Activated naive CD8-positive, alpha-beta T cell treated with anti-CD3 and anti-CD28 coated beads, Interleukin-2, amount 10 ng/mL, durations not matched to agents 7 days and 5 days (primary cell): ENCODE measurements at regions not wholly inside any gene's neighbourhood (a gene's known extent, or its start where the extent isn't known, plus 50 kb on each side); places are given as distances from the start of the nearest gene placed in this dataset.

ENCODE experiments used
- ATAC-seq: fragments of 150-1000 bp; cut with Tn5 transposase; one replicate; pipeline ENCODE4 v1.10.0; 2021; ENCODE audit warnings: low read depth, moderate library complexity
- POLR2A ChIA-PET: fragments of 350-600 bp; sonication (Branson Sonifier 250); formaldehyde crosslinking; loops from one replicate; lab custom pipeline; 2021; ENCODE audit warnings: antibody characterized with exemption; lab: Charles Lee
- DNase-seq: peaks from one replicate; pipeline ENCODE4 v3.0.0; 2021
- H3K27ac Mint-ChIP-seq: one replicate; pipeline ENCODE4 v1.8.0; 2022; ENCODE audit warnings: mild to moderate bottlenecking, mixed read lengths
- H3K27me3 Mint-ChIP-seq: one replicate; pipeline ENCODE4 v1.8.0; 2022; ENCODE audit warnings: mild to moderate bottlenecking, moderate library complexity, mixed read lengths
- H3K36me3 Mint-ChIP-seq: one replicate; pipeline ENCODE4 v1.8.0; 2021; ENCODE audit warnings: mild to moderate bottlenecking, mixed read lengths
- H3K4me1 Mint-ChIP-seq: one replicate; pipeline ENCODE4 v1.8.0; 2021; ENCODE audit warnings: mixed read lengths
- H3K4me3 Mint-ChIP-seq: one replicate; pipeline ENCODE4 v1.8.0; 2022; ENCODE audit warnings: mild to moderate bottlenecking, moderate library complexity, mixed read lengths
- H3K9me3 Mint-ChIP-seq: one replicate; pipeline ENCODE4 v1.8.0; 2021; ENCODE audit warnings: mixed read lengths

- no peak for DNase-seq
- Mint-ChIP-seq H3K27ac (no peak overlapping the region), H3K9me3 (no peaks in the 10 kb centered on the region), H3K36me3 (no peaks in the 10 kb centered on the region), H3K4me3 (no peak overlapping the region), H3K4me1 (no peaks in the 10 kb centered on the region), H3K27me3 (peaks cover 3% of the 10 kb centered on the region)
- POLR2A ChIA-PET = no interaction called here
- ATAC-seq = no peak
These were observed 316.2 kb upstream of the CDYL start for GRCh38 chr6:4459996-4460395.

- no peak for ATAC-seq
- POLR2A ChIA-PET = no interaction called here
- no peak overlapping the region for H3K4me3 Mint-ChIP-seq
These were observed 317.2 kb upstream of the CDYL start for GRCh38 chr6:4459032-4459431.

GRCh38 chr6:4451718-4452117, 316.3 kb upstream of the ECI2 start:
- POLR2A ChIA-PET = no interaction called here
- Mint-ChIP-seq H3K9me3 (peaks cover 5% of the 10 kb centered on the region), H3K27me3 (peaks cover 8% of the 10 kb centered on the region), H3K4me1 (no peaks in the 10 kb centered on the region), H3K27ac (no peak overlapping the region), H3K4me3 (no peak overlapping the region), H3K36me3 (no peaks in the 10 kb centered on the region)
- no peak for DNase-seq
- no peak for ATAC-seq

More at GRCh38 chr6:4459032-4459431, 317.2 kb upstream of the CDYL start:
- DNase-seq = no peak
- Mint-ChIP-seq H3K9me3 (peaks cover 1% of the 10 kb centered on the region), H3K36me3 (no peaks in the 10 kb centered on the region), H3K4me1 (no peaks in the 10 kb centered on the region), H3K27ac (no peak overlapping the region), H3K27me3 (peaks cover 3% of the 10 kb centered on the region)

- Mint-ChIP-seq H3K27me3 (peaks cover 8% of the 10 kb centered on the region), H3K4me1 (no peaks in the 10 kb centered on the region), H3K4me3 (no peak overlapping the region), H3K36me3 (no peaks in the 10 kb centered on the region), H3K9me3 (peaks cover 5% of the 10 kb centered on the region), H3K27ac (no peak overlapping the region)
- POLR2A ChIA-PET = no interaction called here
- DNase-seq = no peak
- no peak for ATAC-seq
These were observed 315.7 kb upstream of the ECI2 start for GRCh38 chr6:4451081-4451480.

GRCh38 chr6:4450237-4450636, 314.9 kb upstream of the ECI2 start:
- POLR2A ChIA-PET = no interaction called here
- H3K36me3 Mint-ChIP-seq = no peaks in the 10 kb centered on the region
- no peaks in the 10 kb centered on the region for H3K4me1 Mint-ChIP-seq
- H3K27me3 Mint-ChIP-seq = peaks cover 8% of the 10 kb centered on the region
- no peak for DNase-seq
- H3K9me3 Mint-ChIP-seq = peaks cover 5% of the 10 kb centered on the region
- ATAC-seq = no peak
- no peak overlapping the region for H3K27ac Mint-ChIP-seq
- H3K4me3 Mint-ChIP-seq = no peak overlapping the region

- Mint-ChIP-seq H3K4me3 (no peak overlapping the region), H3K27ac (no peak overlapping the region), H3K9me3 (peaks cover 5% of the 10 kb centered on the region), H3K36me3 (no peaks in the 10 kb centered on the region), H3K4me1 (no peaks in the 10 kb centered on the region), H3K27me3 (peaks cover 8% of the 10 kb centered on the region)
- POLR2A ChIA-PET = no interaction called here
- ATAC-seq = no peak
- no peak for DNase-seq
These were observed 314.0 kb upstream of the ECI2 start for GRCh38 chr6:4449409-4449808.

GRCh38 chr6:4448841-4449240, 313.5 kb upstream of the ECI2 start:
- peaks cover 8% of the 10 kb centered on the region for H3K27me3 Mint-ChIP-seq
- peaks cover 4% of the 10 kb centered on the region for H3K9me3 Mint-ChIP-seq
- no peaks in the 10 kb centered on the region for H3K36me3 Mint-ChIP-seq
- H3K27ac Mint-ChIP-seq = no peak overlapping the region
- POLR2A ChIA-PET = no interaction called here
- H3K4me3 Mint-ChIP-seq = no peak overlapping the region
- no peak for DNase-seq
- ATAC-seq = no peak
- no peaks in the 10 kb centered on the region for H3K4me1 Mint-ChIP-seq

GRCh38 chr6:4447639-4448330, 312.4 kb upstream of the ECI2 start:
- H3K4me1 Mint-ChIP-seq = no peaks in the 10 kb centered on the region
- H3K9me3 Mint-ChIP-seq = peaks cover 4% of the 10 kb centered on the region
- no peaks in the 10 kb centered on the region for H3K36me3 Mint-ChIP-seq
- DNase-seq (no peak), ATAC-seq (no peak)
- POLR2A ChIA-PET = no interaction called here
- peaks cover 3% of the 10 kb centered on the region for H3K27me3 Mint-ChIP-seq
- H3K4me3 Mint-ChIP-seq = no peak overlapping the region
- no peak overlapping the region for H3K27ac Mint-ChIP-seq

GRCh38 chr6:4446982-4447381, 311.6 kb upstream of the ECI2 start:
- Mint-ChIP-seq H3K27ac (no peak overlapping the region), H3K27me3 (peaks cover 3% of the 10 kb centered on the region), H3K4me3 (no peak overlapping the region), H3K9me3 (peaks cover 2% of the 10 kb centered on the region), H3K36me3 (no peaks in the 10 kb centered on the region), H3K4me1 (no peaks in the 10 kb centered on the region)
- no peak for ATAC-seq
- DNase-seq = no peak
- POLR2A ChIA-PET = no interaction called here

GRCh38 chr6:4441981-4442434, 306.6 kb upstream of the ECI2 start:
- POLR2A ChIA-PET = no interaction called here
- no peaks in the 10 kb centered on the region for H3K9me3 Mint-ChIP-seq
- H3K4me1 Mint-ChIP-seq = no peaks in the 10 kb centered on the region
- no peak overlapping the region for H3K27ac Mint-ChIP-seq
- no peak overlapping the region for H3K4me3 Mint-ChIP-seq
- DNase-seq = no peak
- peaks cover 6% of the 10 kb centered on the region for H3K27me3 Mint-ChIP-seq
- no peak for ATAC-seq
- H3K36me3 Mint-ChIP-seq = no peaks in the 10 kb centered on the region

GRCh38 chr6:4439159-4439558, 303.8 kb upstream of the ECI2 start:
- ATAC-seq (no peak), DNase-seq (no peak)
- H3K27ac Mint-ChIP-seq = no peak overlapping the region
- H3K27me3 Mint-ChIP-seq = peaks cover 6% of the 10 kb centered on the region
- no peaks in the 10 kb centered on the region for H3K4me1 Mint-ChIP-seq
- H3K36me3 Mint-ChIP-seq = no peaks in the 10 kb centered on the region
- no peak overlapping the region for H3K4me3 Mint-ChIP-seq
- POLR2A ChIA-PET = no interaction called here
- H3K9me3 Mint-ChIP-seq = no peaks in the 10 kb centered on the region

GRCh38 chr6:4437342-4437741, 302.0 kb upstream of the ECI2 start:
- no peak overlapping the region for H3K4me3 Mint-ChIP-seq
- DNase-seq (no peak), ATAC-seq (no peak)
- peaks cover 6% of the 10 kb centered on the region for H3K27me3 Mint-ChIP-seq
- no peak overlapping the region for H3K27ac Mint-ChIP-seq
- no peaks in the 10 kb centered on the region for H3K9me3 Mint-ChIP-seq
- POLR2A ChIA-PET = no interaction called here
- peaks cover 3% of the 10 kb centered on the region for H3K4me1 Mint-ChIP-seq
- no peaks in the 10 kb centered on the region for H3K36me3 Mint-ChIP-seq

GRCh38 chr6:4435981-4436445, 300.6 kb upstream of the ECI2 start:
- ATAC-seq (no peak), DNase-seq (no peak)
- Mint-ChIP-seq H3K9me3 (peaks cover 2% of the 10 kb centered on the region), H3K4me3 (no peak overlapping the region), H3K27ac (no peak overlapping the region), H3K36me3 (no peaks in the 10 kb centered on the region), H3K27me3 (peaks cover 6% of the 10 kb centered on the region), H3K4me1 (peaks cover 3% of the 10 kb centered on the region)
- POLR2A ChIA-PET = no interaction called here

- ATAC-seq = no peak
- H3K4me1 Mint-ChIP-seq = peaks cover 3% of the 10 kb centered on the region
- peaks cover 2% of the 10 kb centered on the region for H3K9me3 Mint-ChIP-seq
- no peak overlapping the region for H3K27ac Mint-ChIP-seq
- no peak overlapping the region for H3K4me3 Mint-ChIP-seq
- H3K27me3 Mint-ChIP-seq = peaks cover 6% of the 10 kb centered on the region
- DNase-seq = no peak
- POLR2A ChIA-PET = interaction anchor here (0.7 kb wide), 1 partner anchor 385 kb away, joined by 3 read pairs; no protein-coding TSS in a partner anchor
- no peaks in the 10 kb centered on the region for H3K36me3 Mint-ChIP-seq
These were observed 299.3 kb upstream of the ECI2 start for GRCh38 chr6:4434655-4435054.
